Peyer's patch (tissue), 4 donors: ENCODE measurements at regions not wholly inside any gene's neighbourhood (a gene's known extent, or its start where the extent isn't known, plus 50 kb on each side); places are given as distances from the start of the nearest gene placed in this dataset.

Source experiments
- CTCF ChIP-seq, 6 experiments: fragments of 450-650 bp in 4 of 6; fragments of 200-600 bp in 2 of 6; sonication (generic) in 1 of 6; IDR thresholded peaks; one replicate each; pipeline ENCODE4 v1.5.1; 2017 to 2019; ENCODE audit warnings: antibody characterized with exemption in 6 of 6, mild to moderate bottlenecking in 3 of 6, moderate library complexity in 1 of 6
- POLR2A ChIP-seq, 2 donors: fragments of 450-650 bp; IDR thresholded peaks; one replicate each; pipeline ENCODE4 v1.5.1; 2017; ENCODE audit warnings: antibody characterized with exemption in 2 of 2, mild to moderate bottlenecking in 2 of 2, moderate library complexity in 2 of 2

GRCh38 chr2:15010346-15010745 lies 377.8 kb downstream of the LRATD1 start:
- no peak for TF ChIP-seq CTCF (IDR thresholded peaks at IDR 0.05)
- TF ChIP-seq POLR2A (IDR thresholded peaks at IDR 0.05) = no peak
